Cardiac muscle cell (in vitro differentiated cells and primary cell): ENCODE measurements at regions not wholly inside any gene's neighbourhood (a gene's known extent, or its start where the extent isn't known, plus 50 kb on each side); places are given as distances from the start of the nearest gene placed in this dataset.

Experiments
- DNase-seq, 2 donors: peaks; one replicate each; pipeline versions ENCODE4 v3.0.0 to v3.0.0-alpha.2; 2010 to 2017; ENCODE audit warnings: low read depth in 1 of 2, low spot score in 1 of 2
- H3K27ac ChIP-seq: fragments of 200-600 bp; sonication (generic); 2 replicates; pipeline ENCODE4 v1.5.1; 2016
- H3K27me3 ChIP-seq: fragments of 200-600 bp; sonication (generic); 2 replicates; pipeline ENCODE4 v1.6.0; 2016; ENCODE audit warnings: control low read depth
- H3K36me3 ChIP-seq: fragments of 200-600 bp; sonication (generic); 2 replicates; pipeline ENCODE4 v1.5.1; 2016; ENCODE audit warnings: control low read depth
- H3K4me1 ChIP-seq: fragments of 200-600 bp; sonication (generic); 2 replicates; pipeline ENCODE4 v1.8.1; 2017; ENCODE audit warnings: low read depth, mild to moderate bottlenecking, mixed run types
- H3K4me3 ChIP-seq: fragments of 200-600 bp; sonication (generic); 2 replicates; pipeline ENCODE4 v1.5.1; 2016; ENCODE audit warnings: mild to moderate bottlenecking
- H3K9me3 ChIP-seq: fragments of 200-600 bp; sonication (generic); 2 replicates; pipeline ENCODE4 v1.5.1; 2017; ENCODE audit warnings: low read depth, mild to moderate bottlenecking, control low read depth
- TF ChIP-seq, protein P1 (sequence below): IDR thresholded peaks from 2 replicates; pipeline ENCODE4 v1.5.1; 2012; ENCODE audit warnings: low read depth, mild to moderate bottlenecking, low read length

DNA sequence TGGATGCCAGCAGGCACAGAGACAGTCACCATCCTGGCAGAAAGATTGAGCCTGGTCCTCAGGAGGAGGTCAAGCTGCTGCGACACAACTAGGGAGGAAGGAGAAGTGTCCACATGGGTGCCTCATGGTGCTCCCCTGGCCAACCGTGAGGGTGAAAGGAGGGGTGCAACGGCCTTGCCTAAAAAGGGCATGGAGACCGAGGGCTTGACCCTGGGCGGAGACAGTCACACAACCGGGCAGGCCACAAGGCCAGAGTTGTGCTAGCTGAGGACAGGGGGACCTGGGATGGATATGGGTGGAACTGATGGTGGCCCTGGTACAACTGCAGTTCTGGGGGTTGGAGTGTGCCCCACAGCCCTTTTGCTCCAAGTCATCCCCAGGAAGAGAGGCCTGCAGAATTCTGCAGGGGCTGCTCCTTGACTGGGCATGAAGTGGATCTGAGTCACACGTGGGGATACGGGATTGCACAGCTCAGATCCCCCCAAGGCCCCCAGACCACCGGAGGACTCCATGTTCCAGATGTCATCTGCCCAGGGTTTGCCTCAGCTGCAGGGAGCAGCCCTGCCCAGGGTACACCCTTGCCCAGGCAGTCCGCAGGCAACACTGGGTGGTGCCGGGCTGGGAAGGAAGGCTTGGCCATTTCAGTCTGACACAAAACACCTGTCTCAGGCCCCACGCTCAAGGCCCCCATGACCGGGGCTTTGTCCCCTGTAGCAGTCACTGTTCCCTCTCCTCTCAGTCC, 602.3 kb upstream of the MGMT start:
- TF ChIP-seq, protein P1, sequence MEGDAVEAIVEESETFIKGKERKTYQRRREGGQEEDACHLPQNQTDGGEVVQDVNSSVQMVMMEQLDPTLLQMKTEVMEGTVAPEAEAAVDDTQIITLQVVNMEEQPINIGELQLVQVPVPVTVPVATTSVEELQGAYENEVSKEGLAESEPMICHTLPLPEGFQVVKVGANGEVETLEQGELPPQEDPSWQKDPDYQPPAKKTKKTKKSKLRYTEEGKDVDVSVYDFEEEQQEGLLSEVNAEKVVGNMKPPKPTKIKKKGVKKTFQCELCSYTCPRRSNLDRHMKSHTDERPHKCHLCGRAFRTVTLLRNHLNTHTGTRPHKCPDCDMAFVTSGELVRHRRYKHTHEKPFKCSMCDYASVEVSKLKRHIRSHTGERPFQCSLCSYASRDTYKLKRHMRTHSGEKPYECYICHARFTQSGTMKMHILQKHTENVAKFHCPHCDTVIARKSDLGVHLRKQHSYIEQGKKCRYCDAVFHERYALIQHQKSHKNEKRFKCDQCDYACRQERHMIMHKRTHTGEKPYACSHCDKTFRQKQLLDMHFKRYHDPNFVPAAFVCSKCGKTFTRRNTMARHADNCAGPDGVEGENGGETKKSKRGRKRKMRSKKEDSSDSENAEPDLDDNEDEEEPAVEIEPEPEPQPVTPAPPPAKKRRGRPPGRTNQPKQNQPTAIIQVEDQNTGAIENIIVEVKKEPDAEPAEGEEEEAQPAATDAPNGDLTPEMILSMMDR, result no peak
- no peak overlapping the region for H3K4me3 ChIP-seq
- no peak for DNase-seq
- no peak overlapping the region for H3K27ac ChIP-seq
- H3K36me3 ChIP-seq, result no peaks in the 10 kb centered on the region
- no peaks in the 10 kb centered on the region for H3K9me3 ChIP-seq
- no peaks in the 10 kb centered on the region for H3K4me1 ChIP-seq
- H3K27me3 ChIP-seq, result no peaks in the 10 kb centered on the region

DNA sequence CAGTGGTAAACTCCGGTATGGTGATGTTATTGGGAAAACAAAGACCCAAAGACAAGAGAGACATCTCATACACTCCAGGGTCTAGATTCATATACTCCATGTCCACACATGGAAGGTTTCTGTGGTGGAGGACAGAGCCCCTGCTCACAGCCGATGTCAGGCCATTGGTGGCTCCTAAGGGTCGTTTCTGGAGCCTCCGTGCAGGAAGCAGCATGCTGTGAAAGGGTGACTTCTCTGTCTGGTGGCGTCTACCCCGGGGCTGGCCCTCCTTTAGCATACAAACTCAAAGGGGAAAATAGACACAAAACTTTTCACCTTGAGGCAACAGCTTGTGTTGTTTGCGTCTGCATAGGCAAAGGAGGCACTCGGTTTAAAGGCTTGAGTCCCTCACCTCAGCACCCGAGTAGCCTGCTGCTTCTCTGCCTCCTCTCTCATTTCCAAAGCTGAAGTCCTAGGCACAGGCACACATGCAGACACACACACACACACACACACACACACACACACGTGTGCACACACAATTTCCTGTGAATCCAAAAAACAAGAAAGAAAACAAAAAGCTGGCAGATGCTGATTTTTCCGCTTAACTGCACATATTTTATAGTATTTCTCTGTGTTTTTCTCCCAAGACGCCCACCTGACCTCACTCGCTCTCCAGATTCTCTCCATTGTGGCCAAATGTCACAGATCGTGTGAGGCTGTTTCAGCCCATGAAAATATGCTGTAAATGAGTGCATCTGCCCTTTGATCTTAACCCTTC, 601.4 kb upstream of the MGMT start:
- H3K4me1 ChIP-seq, result no peaks in the 10 kb centered on the region

DNA sequence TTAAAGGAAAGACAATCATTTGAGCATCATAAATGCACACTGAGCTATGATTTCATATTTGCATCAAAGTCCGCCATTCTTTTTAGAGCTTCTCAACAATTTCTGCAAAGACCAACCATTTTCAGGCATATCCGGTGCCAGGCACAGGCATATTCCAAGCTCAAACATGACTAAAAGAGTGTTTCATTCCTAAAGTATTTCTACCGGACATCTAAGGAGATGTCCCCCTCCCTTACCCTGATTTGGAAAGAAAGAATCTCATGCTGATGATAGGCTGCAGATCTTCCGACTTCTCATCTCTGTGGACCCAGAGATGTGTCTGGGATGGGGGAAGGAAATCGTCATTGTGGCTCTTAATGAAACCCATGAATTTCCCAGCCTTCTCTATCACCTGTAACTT, 600.5 kb upstream of the MGMT start:
- TF ChIP-seq, protein P1, result no peak
- H3K9me3 ChIP-seq, result no peaks in the 10 kb centered on the region
- H3K4me3 ChIP-seq, result no peak overlapping the region
- DNase-seq, result no peak
- no peaks in the 10 kb centered on the region for H3K27me3 ChIP-seq
- no peaks in the 10 kb centered on the region for H3K4me1 ChIP-seq
- H3K36me3 ChIP-seq, result no peaks in the 10 kb centered on the region
- H3K27ac ChIP-seq, result no peak overlapping the region

More for the DNA sequence above, 601.4 kb upstream of the MGMT start:
- no peak overlapping the region for H3K27ac ChIP-seq
- no peak for DNase-seq
- TF ChIP-seq, protein P1, result no peak
- no peaks in the 10 kb centered on the region for H3K27me3 ChIP-seq
- no peaks in the 10 kb centered on the region for H3K9me3 ChIP-seq
- H3K4me3 ChIP-seq, result no peak overlapping the region
- no peaks in the 10 kb centered on the region for H3K36me3 ChIP-seq

DNA sequence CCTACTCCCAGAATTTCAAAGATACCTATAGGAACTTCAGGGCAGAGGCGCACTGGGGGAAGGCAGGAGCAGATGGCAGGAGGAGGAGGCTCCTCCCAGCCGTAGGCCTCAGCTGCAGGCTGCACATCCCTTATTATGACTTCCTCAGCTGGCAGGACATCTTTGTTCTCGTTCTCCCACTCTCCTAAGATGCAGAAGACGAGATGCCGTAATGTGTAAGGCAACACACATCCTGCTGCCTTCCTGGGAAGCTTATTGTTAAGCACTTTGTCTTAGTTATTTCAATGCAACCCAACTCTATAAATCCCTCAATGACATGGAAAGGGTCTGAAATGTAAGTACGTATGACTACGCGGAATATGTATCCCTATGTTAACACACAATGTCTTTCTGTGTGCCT, 599.8 kb upstream of the MGMT start:
- DNase-seq, result no peak
- no peak overlapping the region for H3K4me3 ChIP-seq
- no peaks in the 10 kb centered on the region for H3K4me1 ChIP-seq
- H3K9me3 ChIP-seq, result no peaks in the 10 kb centered on the region
- TF ChIP-seq, protein P1, result no peak
- no peaks in the 10 kb centered on the region for H3K27me3 ChIP-seq
- no peaks in the 10 kb centered on the region for H3K36me3 ChIP-seq
- no peak overlapping the region for H3K27ac ChIP-seq

DNA sequence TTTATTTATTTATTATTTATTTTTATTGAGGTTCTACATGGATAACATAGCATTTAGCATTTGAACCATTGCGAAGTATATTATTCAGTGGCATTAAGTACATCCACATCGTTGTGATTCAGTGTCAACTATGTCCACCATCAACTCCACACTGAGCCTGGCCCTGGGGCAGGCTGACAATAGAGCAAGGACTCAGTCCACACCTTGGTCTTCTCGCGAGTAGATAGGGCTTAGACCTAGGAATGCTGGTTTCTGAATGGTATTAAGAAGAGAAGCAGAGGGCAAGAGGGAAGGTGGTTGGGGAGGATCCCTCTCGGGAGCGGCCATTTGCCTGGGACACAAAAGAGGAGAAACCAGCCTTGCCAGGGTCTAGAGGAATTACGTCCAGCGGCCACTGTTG, 599.2 kb upstream of the MGMT start:
- Histone ChIP-seq H3K27ac (no peak overlapping the region), H3K4me3 (no peak overlapping the region)
- TF ChIP-seq, protein P1, result no peak

More for the DNA sequence above, 599.2 kb upstream of the MGMT start:
- Histone ChIP-seq H3K27me3 (no peaks in the 10 kb centered on the region), H3K9me3 (no peaks in the 10 kb centered on the region), H3K36me3 (no peaks in the 10 kb centered on the region), H3K4me1 (no peaks in the 10 kb centered on the region)
- no peak for DNase-seq
